H1 (cell line): ENCODE measurements at regions not wholly inside any gene's neighbourhood (a gene's known extent, or its start where the extent isn't known, plus 50 kb on each side); places are given as distances from the start of the nearest gene placed in this dataset.

Experiments
- GTF2F1 ChIP-seq: IDR thresholded peaks from 2 replicates; pipeline ENCODE4 v1.6.1; 2012; ENCODE audit warnings: low read depth, low read length, improper control_type of control experiment, borderline replicate concordance

DNA sequence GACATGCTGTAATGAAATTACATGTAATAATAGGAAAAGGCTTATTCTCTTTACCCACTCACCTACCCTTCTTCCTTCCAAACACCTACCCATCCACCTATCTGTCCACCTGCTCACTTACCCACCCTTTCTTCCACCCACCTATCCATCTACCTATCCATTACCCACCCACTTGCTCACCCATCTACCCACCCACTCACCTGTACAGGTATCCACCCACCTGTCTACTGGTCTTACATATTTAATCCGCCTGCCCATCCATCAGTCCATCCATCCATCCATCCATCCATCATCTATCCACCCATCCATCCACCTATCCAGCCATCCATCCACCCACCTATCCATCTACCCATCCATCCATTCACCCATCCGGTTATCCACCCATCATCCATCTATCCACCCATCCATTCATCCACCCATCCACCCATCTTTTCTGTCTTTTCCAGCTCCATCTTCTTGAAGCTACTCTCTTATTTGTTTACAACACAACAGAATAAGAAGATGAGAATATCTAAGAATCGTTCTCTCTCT, 133.3 kb upstream of the STX18 start (continued):
- TF ChIP-seq GTF2F1: no peak
